Endodermal cell (in vitro differentiated cells): ENCODE measurements at regions not wholly inside any gene's neighbourhood (a gene's known extent, or its start where the extent isn't known, plus 50 kb on each side); places are given as distances from the start of the nearest gene placed in this dataset.
A peak's percentile ranks its signal among the peaks of the same experiment; 100 is the strongest.
"Not testable (repeated sequence)": the region's sequence is repeated elsewhere in the genome, so short reads cannot be mapped to it uniquely, and the experiment has no call there.

Experiments
- DNase-seq: peaks from one replicate; pipeline ENCODE4 v3.0.0-alpha.2; 2017
- H3K27ac ChIP-seq: 2 replicates; pipeline ENCODE4 v1.5.1; 2013; ENCODE audit warnings: mild to moderate bottlenecking, low read depth, low read length, moderate library complexity
- H3K27me3 ChIP-seq: 2 replicates; pipeline ENCODE4 v1.6.1; 2013; ENCODE audit warnings: mild to moderate bottlenecking, low read length, moderate library complexity; ENCODE audit not compliant: insufficient read depth, control insufficient read depth, poor library complexity, severe bottlenecking
- H3K36me3 ChIP-seq: 2 replicates; pipeline ENCODE4 v1.7.0; 2013; ENCODE audit warnings: mild to moderate bottlenecking, low read length, moderate library complexity; ENCODE audit not compliant: control insufficient read depth, insufficient read depth
- H3K4me1 ChIP-seq: one replicate; pipeline ENCODE4 v1.7.0; 2013; ENCODE audit warnings: low read length; ENCODE audit not compliant: control insufficient read depth, insufficient read depth
- H3K4me3 ChIP-seq: 2 replicates; pipeline ENCODE4 v1.5.1; 2013; ENCODE audit warnings: mild to moderate bottlenecking, low read length, moderate library complexity
- H3K9ac ChIP-seq: 2 replicates; pipeline ENCODE4 v1.6.1; 2013; ENCODE audit warnings: mild to moderate bottlenecking, low read length, moderate library complexity; ENCODE audit not compliant: poor library complexity, severe bottlenecking; ENCODE audit errors: extremely low read depth
- H3K9me3 ChIP-seq: 2 replicates; pipeline ENCODE4 v1.6.1; 2013; ENCODE audit warnings: mild to moderate bottlenecking, low read length, moderate library complexity; ENCODE audit not compliant: control insufficient read depth
- H3K27ac Mint-ChIP-seq: 2 replicates; pipeline ENCODE4 v1.8.0; 2020; ENCODE audit warnings: mixed read lengths
- H3K27me3 Mint-ChIP-seq: 2 replicates; pipeline ENCODE4 v1.8.0; 2021; ENCODE audit warnings: mild to moderate bottlenecking, mixed read lengths; ENCODE audit not compliant: insufficient read depth
- H3K36me3 Mint-ChIP-seq: 2 replicates; pipeline ENCODE4 v1.8.0; 2020; ENCODE audit warnings: low read depth, mixed read lengths
- H3K4me1 Mint-ChIP-seq: 2 replicates; pipeline ENCODE4 v1.8.0; 2020; ENCODE audit warnings: mixed read lengths
- H3K4me3 Mint-ChIP-seq: 2 replicates; pipeline ENCODE4 v1.8.0; 2020; ENCODE audit warnings: mild to moderate bottlenecking, moderate library complexity, mixed read lengths
- H3K9me3 Mint-ChIP-seq: 2 replicates; pipeline ENCODE4 v1.8.0; 2020; ENCODE audit warnings: mild to moderate bottlenecking, mixed read lengths
- WGBS, 2 experiments: methylation state at CpG; one replicate each; pipeline versions ENCODE4 v1.1.5 to v1.1.7; 2013; ENCODE audit warnings: missing lambda C conversion rate in 2 of 2, mixed read lengths in 1 of 2; ENCODE audit not compliant: insufficient coverage in 1 of 2, insufficient read length in 1 of 2; 5-methylcytosine and 5-hydroxymethylcytosine counted together
- TF ChIP-seq, protein P1 (sequence below): fragments of 200-600 bp; sonication (generic); conservative IDR thresholded peaks from 2 replicates; pipeline ENCODE4 v1.5.0; 2021; ENCODE audit warnings: antibody characterized with exemption, mild to moderate bottlenecking

DNA sequence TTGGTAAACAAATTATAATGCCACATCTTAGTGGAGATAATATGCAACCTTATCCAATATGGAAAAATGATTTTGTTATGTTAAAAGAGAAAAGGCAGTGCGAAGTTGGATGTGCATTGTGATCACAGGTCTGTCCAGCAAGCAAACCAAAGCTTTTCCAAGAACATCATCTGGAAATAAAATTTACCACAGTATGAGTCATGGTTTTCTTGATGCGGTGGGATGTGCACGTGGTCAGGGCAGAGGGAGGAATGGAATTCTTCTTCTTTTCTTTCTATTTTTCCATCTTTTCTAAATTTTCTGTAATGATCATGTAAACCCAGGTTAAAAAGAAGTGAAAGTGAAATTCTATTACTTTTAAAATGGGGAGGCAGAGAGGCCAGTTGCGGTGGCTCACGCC is 169.8 kb downstream of the C11orf91 start:
- no peaks in the 10 kb centered on the region for H3K36me3 Mint-ChIP-seq
- peaks cover 3% of the 10 kb centered on the region for H3K27me3 Mint-ChIP-seq
- 95 to 96% methylated on average over 2 to 3 of the region's 5 CpGs for WGBS, 2 experiments
- no peak overlapping the region for H3K4me3 ChIP-seq
- TF ChIP-seq, protein P1, sequence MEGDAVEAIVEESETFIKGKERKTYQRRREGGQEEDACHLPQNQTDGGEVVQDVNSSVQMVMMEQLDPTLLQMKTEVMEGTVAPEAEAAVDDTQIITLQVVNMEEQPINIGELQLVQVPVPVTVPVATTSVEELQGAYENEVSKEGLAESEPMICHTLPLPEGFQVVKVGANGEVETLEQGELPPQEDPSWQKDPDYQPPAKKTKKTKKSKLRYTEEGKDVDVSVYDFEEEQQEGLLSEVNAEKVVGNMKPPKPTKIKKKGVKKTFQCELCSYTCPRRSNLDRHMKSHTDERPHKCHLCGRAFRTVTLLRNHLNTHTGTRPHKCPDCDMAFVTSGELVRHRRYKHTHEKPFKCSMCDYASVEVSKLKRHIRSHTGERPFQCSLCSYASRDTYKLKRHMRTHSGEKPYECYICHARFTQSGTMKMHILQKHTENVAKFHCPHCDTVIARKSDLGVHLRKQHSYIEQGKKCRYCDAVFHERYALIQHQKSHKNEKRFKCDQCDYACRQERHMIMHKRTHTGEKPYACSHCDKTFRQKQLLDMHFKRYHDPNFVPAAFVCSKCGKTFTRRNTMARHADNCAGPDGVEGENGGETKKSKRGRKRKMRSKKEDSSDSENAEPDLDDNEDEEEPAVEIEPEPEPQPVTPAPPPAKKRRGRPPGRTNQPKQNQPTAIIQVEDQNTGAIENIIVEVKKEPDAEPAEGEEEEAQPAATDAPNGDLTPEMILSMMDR: no peak
- peaks cover 17% of the 10 kb centered on the region for H3K9me3 Mint-ChIP-seq
- H3K27ac Mint-ChIP-seq: no peak overlapping the region
- no peak overlapping the region for H3K9ac ChIP-seq
- no peaks in the 10 kb centered on the region for H3K36me3 ChIP-seq
- no peak overlapping the region for H3K27ac ChIP-seq
- peaks cover 11% of the 10 kb centered on the region for H3K4me1 Mint-ChIP-seq
- H3K4me3 Mint-ChIP-seq: no peak overlapping the region
- H3K9me3 ChIP-seq: peaks cover 15% of the 10 kb centered on the region
- H3K27me3 ChIP-seq: no peaks in the 10 kb centered on the region
- no peak for DNase-seq
- no peaks in the 10 kb centered on the region for H3K4me1 ChIP-seq

DNA sequence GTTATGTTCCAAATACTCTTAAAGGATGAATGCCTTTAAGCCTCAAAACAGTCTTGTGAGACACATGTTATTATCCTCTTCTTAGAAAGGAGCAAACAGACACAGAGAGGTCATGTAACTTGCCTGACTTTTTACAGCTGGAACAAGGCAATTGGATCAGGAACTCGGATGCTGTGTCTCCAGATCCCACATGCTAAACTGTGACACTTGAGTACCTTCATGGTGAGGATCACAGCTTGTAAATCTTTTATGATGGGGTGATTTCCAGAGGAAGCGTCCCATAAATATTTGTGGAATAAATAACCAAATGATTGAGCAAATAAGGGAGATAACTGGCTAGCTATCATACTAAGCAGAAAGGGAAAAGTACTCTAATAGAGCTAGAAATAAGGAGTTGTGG is 171.2 kb downstream of the C11orf91 start:
- no peak overlapping the region for H3K27ac ChIP-seq
- no peak for DNase-seq
- Mint-ChIP-seq H3K36me3 (no peaks in the 10 kb centered on the region), H3K4me3 (no peak overlapping the region), H3K27me3 (peaks cover 3% of the 10 kb centered on the region), H3K27ac (no peak overlapping the region), H3K9me3 (peaks cover 11% of the 10 kb centered on the region), H3K4me1 (peaks cover 11% of the 10 kb centered on the region)
- H3K4me1 ChIP-seq: no peaks in the 10 kb centered on the region
- H3K36me3 ChIP-seq: no peaks in the 10 kb centered on the region
- TF ChIP-seq, protein P1: no peak
- WGBS, 2 experiments: 90 to 94% methylated on average over 2 of the region's 2 CpGs
- no peaks in the 10 kb centered on the region for H3K27me3 ChIP-seq
- peaks cover 7% of the 10 kb centered on the region for H3K9me3 ChIP-seq
- no peak overlapping the region for H3K9ac ChIP-seq
- H3K4me3 ChIP-seq: no peak overlapping the region

DNA sequence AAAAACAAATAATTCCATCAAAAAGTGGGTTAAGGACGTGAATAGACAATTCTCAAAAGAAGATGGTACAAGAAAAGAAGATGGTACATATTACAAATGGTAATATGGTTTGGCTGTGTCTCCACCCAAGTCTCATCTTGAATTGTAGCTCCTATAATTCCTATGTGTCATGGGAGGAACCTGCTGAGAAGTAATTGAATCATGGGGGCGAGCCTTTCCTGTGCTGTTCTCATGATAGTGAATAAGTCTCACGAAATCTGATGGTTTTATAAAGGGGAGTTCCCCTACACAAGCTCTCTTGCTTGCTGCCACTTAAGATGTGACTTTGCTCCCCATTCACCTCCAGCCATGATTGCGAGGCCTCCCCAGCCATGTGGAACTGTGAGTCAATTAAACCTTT is 172.9 kb downstream of the C11orf91 start:
- H3K27me3 ChIP-seq, H3K27me3 Mint-ChIP-seq, H3K27ac Mint-ChIP-seq, H3K4me3 ChIP-seq, H3K9me3 ChIP-seq, H3K9ac ChIP-seq, H3K4me1 Mint-ChIP-seq, H3K36me3 Mint-ChIP-seq, DNase-seq, H3K4me1 ChIP-seq, H3K4me3 Mint-ChIP-seq, H3K27ac ChIP-seq, H3K36me3 ChIP-seq: not testable (repeated sequence)
- peaks cover 11% of the 10 kb centered on the region for H3K9me3 Mint-ChIP-seq
- WGBS, 2 experiments: 93 to 100% methylated on average over 4 of the region's 4 CpGs

DNA sequence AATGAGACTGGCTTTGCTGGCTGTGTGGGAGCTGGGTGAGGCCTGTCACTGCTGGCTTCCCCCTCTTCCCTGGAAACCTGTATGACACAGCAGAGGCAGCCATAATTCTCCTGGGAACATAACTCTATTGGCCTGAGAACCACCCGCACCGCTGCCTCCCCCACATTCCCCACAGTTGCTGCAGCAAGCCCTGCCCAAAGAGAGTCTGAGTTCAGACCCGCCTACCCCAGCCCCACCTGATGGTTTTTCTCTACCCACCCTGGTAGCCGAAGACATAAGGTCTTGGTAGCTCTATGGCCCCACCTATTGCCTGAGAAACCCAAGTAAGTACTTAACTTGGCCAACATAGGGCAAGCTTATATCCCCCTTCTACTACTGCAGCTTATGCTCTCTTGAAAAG is 174.8 kb downstream of the C11orf91 start:
- peak; percentile 72 for DNase-seq
- Histone ChIP-seq H3K4me1 (no peaks in the 10 kb centered on the region), H3K27ac (no peak overlapping the region)

More for the DNA sequence above, 174.8 kb downstream of the C11orf91 start:
- no peaks in the 10 kb centered on the region for H3K4me1 Mint-ChIP-seq
- H3K9me3 ChIP-seq: peaks cover 6% of the 10 kb centered on the region
- no peaks in the 10 kb centered on the region for H3K27me3 ChIP-seq
- H3K9ac ChIP-seq: no peak overlapping the region
- H3K4me3 ChIP-seq: no peak overlapping the region
- H3K36me3 ChIP-seq: no peaks in the 10 kb centered on the region
- TF ChIP-seq, protein P1: peak; percentile 30
- no peaks in the 10 kb centered on the region for H3K36me3 Mint-ChIP-seq
- H3K9me3 Mint-ChIP-seq: peaks cover 11% of the 10 kb centered on the region
- H3K27ac Mint-ChIP-seq: no peak overlapping the region
- no peak overlapping the region for H3K4me3 Mint-ChIP-seq
- WGBS, 2 experiments: 88 to 93% methylated on average over 2 to 4 of the region's 4 CpGs
- H3K27me3 Mint-ChIP-seq: peaks cover 3% of the 10 kb centered on the region
